ENCODE measurements at regions not wholly inside any gene's neighbourhood (a gene's known extent, or its start where the extent isn't known, plus 50 kb on each side); places are given as distances from the start of the nearest gene placed in this dataset.
A peak's percentile ranks its signal among the peaks of the same experiment; 100 is the strongest.

DNA sequence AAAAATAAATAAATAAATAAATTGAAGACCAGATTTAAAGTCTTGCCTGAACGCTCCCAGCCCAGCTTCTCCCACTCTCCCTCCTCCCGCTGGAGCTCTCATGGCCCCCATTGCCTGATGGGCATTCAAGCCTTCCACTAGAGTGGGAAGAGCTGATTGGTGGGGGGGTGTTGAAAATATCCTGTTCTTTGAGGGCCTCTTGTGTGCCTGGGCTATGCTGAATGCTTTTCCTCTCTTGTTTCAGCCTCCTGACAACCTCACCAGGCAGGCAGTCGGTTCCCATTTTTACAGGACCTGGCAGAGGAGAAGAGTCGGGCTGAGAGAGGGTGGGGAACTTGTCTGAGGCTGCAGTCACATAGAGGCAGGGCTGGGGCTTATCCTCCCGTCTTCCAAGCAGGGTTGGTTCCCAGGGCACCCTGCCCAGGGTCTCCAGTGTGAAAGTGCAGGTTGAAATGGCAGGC is 59.2 kb upstream of the SSBP3 start:
- intact Hi-C loops (cut with DNase I): no loop called here
- Histone ChIP-seq H3K9me3 (no peaks in the 10 kb centered on the region), H3K4me3 (no peak overlapping the region), H3K27ac (no peak overlapping the region), H3K4me1 (peaks cover 21% of the 10 kb centered on the region), H3K27me3 (no peaks in the 10 kb centered on the region), H3K36me3 (replicated peaks in 1 of 2; ENCODE audit: insufficient read depth in 1 of 2, low read depth in 2 of 2) (no peaks in the 10 kb centered on the region)
- WGBS, 2 donors: 56 to 62% methylated on average over 5 of the region's 5 CpGs
- DNase-seq (no peak), ATAC-seq (peak; percentile 19)
- no peak for TF ChIP-seq POLR2A (IDR thresholded peaks at IDR 0.05)

DNA sequence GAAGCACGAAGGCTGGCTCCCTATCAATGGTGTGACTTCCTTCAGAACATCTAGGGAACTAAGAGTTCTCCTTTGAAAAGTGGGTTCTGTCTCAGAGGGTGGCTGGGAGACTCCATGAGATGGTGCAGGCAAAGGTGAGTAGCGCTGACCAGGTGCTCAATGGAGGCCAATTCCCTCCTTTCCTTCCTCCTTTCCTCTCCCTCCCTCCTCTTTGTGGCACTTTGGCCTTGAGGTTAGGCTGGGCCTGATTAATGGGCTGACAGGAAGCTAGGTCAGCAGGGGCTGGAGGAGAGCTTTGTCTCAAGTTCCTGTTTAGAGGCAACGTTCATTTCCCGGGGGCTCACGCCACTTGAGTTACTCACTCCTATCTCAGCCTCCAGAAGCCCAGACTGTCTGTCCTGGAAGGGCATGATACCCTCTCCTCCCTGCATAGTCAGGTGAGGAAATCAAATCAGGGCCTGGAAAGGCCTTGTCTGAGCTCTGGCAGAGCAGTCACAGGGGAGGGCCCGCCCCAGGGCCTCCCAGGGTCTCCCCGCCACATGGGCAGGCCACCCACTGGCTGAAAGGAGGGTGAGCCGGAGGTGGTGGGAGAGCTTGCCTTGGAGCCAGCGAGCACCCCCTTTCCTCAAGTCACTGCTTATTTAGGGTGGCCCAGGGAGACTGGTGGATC is 58.4 kb upstream of the SSBP3 start:
- Histone ChIP-seq H3K4me1 (peaks cover 24% of the 10 kb centered on the region), H3K36me3 (replicated peaks in 1 of 2; ENCODE audit: insufficient read depth in 1 of 2, low read depth in 2 of 2) (no peaks in the 10 kb centered on the region), H3K27me3 (no peaks in the 10 kb centered on the region), H3K4me3 (no peak overlapping the region), H3K9me3 (no peaks in the 10 kb centered on the region), H3K27ac (peak overlapping the region in 2 of 4 donors; percentile 18 to 24)
- 59 to 64% methylated on average over 5 to 9 of the region's 9 CpGs for WGBS, 2 donors
- DNase-seq (peak in 1 of 4 donors; percentile 40), ATAC-seq (peak; percentile 54)
- intact Hi-C loops (cut with DNase I): no loop called here
- TF ChIP-seq POLR2A (IDR thresholded peaks at IDR 0.05): no peak
- TF ChIP-seq, protein P1, sequence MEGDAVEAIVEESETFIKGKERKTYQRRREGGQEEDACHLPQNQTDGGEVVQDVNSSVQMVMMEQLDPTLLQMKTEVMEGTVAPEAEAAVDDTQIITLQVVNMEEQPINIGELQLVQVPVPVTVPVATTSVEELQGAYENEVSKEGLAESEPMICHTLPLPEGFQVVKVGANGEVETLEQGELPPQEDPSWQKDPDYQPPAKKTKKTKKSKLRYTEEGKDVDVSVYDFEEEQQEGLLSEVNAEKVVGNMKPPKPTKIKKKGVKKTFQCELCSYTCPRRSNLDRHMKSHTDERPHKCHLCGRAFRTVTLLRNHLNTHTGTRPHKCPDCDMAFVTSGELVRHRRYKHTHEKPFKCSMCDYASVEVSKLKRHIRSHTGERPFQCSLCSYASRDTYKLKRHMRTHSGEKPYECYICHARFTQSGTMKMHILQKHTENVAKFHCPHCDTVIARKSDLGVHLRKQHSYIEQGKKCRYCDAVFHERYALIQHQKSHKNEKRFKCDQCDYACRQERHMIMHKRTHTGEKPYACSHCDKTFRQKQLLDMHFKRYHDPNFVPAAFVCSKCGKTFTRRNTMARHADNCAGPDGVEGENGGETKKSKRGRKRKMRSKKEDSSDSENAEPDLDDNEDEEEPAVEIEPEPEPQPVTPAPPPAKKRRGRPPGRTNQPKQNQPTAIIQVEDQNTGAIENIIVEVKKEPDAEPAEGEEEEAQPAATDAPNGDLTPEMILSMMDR (IDR thresholded peaks at IDR 0.05): no peak

DNA sequence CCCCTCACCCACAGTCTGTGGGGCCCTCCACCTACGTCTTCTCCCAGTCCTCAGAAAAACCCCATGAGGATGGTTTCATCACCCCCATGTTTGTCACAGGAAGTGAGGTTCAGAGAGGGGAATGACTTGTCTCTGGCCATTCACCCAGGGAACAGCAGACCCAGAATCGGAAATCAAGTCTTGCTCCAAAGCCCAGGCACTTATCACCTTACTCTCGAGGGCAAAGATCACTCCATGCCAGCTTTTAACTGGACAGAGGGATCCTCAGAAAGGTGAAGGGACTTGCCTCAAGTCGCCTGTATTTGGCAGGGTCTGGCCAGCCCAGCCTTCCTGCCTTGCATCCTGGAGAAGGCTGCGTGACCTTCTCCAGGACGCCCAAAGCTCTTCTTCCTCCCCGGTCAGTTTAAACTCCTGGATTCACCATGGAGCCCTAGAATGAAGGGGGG is 57.9 kb upstream of the SSBP3 start:
- peak overlapping the region in 2 of 4 donors; percentile 18 to 24 for H3K27ac ChIP-seq
- no peak for ATAC-seq
- no peaks in the 10 kb centered on the region for H3K27me3 ChIP-seq
- 71 to 83% methylated on average over 6 to 7 of the region's 7 CpGs for WGBS, 2 donors
- H3K4me1 ChIP-seq: peaks cover 26% of the 10 kb centered on the region
- no peak for DNase-seq
- H3K4me3 ChIP-seq: no peak overlapping the region
- intact Hi-C loops (cut with DNase I): no loop called here
- TF ChIP-seq, protein P1 (IDR thresholded peaks at IDR 0.05): no peak
- no peak for TF ChIP-seq POLR2A (IDR thresholded peaks at IDR 0.05)
- no peaks in the 10 kb centered on the region for H3K36me3 ChIP-seq (replicated peaks in 1 of 2; ENCODE audit: insufficient read depth in 1 of 2, low read depth in 2 of 2)
- H3K9me3 ChIP-seq: no peaks in the 10 kb centered on the region

DNA sequence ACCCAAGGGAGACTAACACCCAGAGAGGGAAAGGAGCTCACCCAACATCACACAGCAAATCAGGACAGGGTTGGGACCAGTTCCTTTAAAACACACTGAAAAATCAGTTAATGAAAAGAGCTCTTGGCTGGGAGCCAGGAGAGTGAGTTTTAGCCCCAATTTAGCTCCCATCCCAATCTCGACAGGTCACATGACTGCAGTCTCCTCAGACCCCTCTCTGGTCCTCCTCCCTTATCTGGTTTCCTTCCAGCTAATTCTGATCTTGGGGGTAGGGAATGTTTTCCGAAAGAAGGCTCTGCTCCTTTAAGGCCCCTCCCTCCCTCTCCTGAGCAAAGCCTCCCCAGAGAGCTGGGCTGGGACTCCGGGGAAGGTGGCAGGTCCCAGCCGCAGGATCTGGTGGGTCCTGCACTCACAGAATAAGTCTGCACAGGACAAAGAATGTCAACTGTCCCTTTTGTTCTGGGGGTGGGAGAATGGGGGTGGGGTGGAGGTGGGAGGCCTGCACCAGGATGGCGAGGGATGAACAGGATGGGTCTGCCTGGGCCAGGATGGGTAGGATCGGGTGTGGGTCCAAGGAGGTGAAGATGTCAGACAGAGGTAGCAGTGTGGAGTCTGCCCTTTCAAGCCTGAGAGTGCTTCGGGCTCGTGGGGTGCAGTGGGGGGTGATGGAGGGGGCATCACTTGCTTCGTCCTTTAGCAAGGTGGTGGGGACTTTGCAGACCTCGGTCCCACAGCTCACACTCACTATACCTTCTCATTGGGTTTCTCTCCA is 57.3 kb upstream of the SSBP3 start:
- H3K4me3 ChIP-seq: no peak overlapping the region
- 62 to 71% methylated on average over 10 of the region's 10 CpGs for WGBS, 2 donors
- H3K27me3 ChIP-seq: no peaks in the 10 kb centered on the region
- no peak for DNase-seq
- no peaks in the 10 kb centered on the region for H3K9me3 ChIP-seq
- no peak overlapping the region for H3K27ac ChIP-seq
- no peaks in the 10 kb centered on the region for H3K36me3 ChIP-seq (replicated peaks in 1 of 2; ENCODE audit: insufficient read depth in 1 of 2, low read depth in 2 of 2)
- peaks cover 26% of the 10 kb centered on the region for H3K4me1 ChIP-seq
- TF ChIP-seq, protein P1 (IDR thresholded peaks at IDR 0.05): no peak
- no peak for TF ChIP-seq POLR2A (IDR thresholded peaks at IDR 0.05)
- intact Hi-C loops (cut with DNase I): no loop called here
- no peak for ATAC-seq

DNA sequence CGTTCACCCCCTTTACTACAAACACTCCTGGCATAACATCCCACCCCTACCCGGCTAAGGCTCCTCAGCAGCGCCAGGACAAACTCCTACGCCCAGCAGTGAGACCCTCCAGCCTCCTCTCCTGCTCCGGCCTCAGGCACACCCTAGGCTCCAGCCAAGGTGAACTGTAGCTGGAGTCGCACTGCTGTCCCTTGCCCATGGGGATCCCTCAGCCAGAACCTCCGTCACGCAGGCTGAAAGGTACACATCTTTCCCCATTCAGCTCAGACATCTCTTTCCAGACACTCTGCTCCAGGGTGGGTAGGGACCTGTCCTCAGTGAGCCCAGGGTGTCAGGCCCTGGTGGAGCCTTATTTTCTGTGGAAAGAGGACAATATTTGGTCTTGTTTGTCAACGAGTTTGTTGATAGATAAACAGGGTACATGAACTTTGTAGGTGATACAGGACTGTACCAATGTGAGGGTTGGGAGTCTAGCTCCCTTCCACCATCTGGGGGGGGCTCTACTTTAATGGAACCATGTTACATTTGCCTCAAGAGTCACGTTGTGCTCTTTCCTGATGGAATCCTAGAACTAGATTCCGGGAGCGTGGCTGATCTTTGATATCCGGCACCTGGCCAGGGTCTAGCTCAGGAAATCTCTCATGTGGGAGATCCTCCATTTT is 56.5 kb upstream of the SSBP3 start:
- Histone ChIP-seq H3K27me3 (no peaks in the 10 kb centered on the region), H3K9me3 (no peaks in the 10 kb centered on the region), H3K4me1 (peaks cover 26% of the 10 kb centered on the region), H3K4me3 (no peak overlapping the region), H3K36me3 (replicated peaks in 1 of 2; ENCODE audit: insufficient read depth in 1 of 2, low read depth in 2 of 2) (no peaks in the 10 kb centered on the region), H3K27ac (no peak overlapping the region)
- intact Hi-C loops (cut with DNase I): no loop called here
- TF ChIP-seq, protein P1 (IDR thresholded peaks at IDR 0.05): no peak
- no peak for TF ChIP-seq POLR2A (IDR thresholded peaks at IDR 0.05)
- WGBS, 2 donors: 79 to 87% methylated on average over 13 of the region's 13 CpGs
- DNase-seq (no peak), ATAC-seq (no peak)
